ENCODE measurements at regions not wholly inside any gene's neighbourhood (a gene's known extent, or its start where the extent isn't known, plus 50 kb on each side); places are given as distances from the start of the nearest gene placed in this dataset.

GRCh38 chr7:93015101-93015778 lies 102.5 kb downstream of the SAMD9 start:
- no peak for TF ChIP-seq CTCF (IDR thresholded peaks at IDR 0.05; ENCODE audit: poor library complexity, severe bottlenecking)
- TF ChIP-seq REST (IDR thresholded peaks at IDR 0.05; ENCODE audit: borderline replicate concordance), result no peak
- TF ChIP-seq EZH2 (IDR thresholded peaks at IDR 0.05; ENCODE audit: borderline replicate concordance, insufficient read depth, low read length, poor library complexity, severe bottlenecking), result no peak
- no peak for TF ChIP-seq POLR2AphosphoS5 (IDR thresholded peaks at IDR 0.05)
- no peak for TF ChIP-seq SMC3 (conservative IDR thresholded peaks at IDR 0.05; ENCODE audit: poor library complexity)
- no peak for TF ChIP-seq RAD21 (conservative IDR thresholded peaks at IDR 0.05)

Measured in neural cell (in vitro differentiated cells).